Pons (tissue), 1 donor: ENCODE measurements at regions not wholly inside any gene's neighbourhood (a gene's known extent, or its start where the extent isn't known, plus 50 kb on each side); places are given as distances from the start of the nearest gene placed in this dataset.
"Not testable (repeated sequence)": the region's sequence is repeated elsewhere in the genome, so short reads cannot be mapped to it uniquely, and the experiment has no call there.

Experiments
- DNase-seq: peaks from one replicate; pipeline ENCODE4 v3.0.0-alpha.2; 2016; ENCODE audit warnings: low spot score

DNA sequence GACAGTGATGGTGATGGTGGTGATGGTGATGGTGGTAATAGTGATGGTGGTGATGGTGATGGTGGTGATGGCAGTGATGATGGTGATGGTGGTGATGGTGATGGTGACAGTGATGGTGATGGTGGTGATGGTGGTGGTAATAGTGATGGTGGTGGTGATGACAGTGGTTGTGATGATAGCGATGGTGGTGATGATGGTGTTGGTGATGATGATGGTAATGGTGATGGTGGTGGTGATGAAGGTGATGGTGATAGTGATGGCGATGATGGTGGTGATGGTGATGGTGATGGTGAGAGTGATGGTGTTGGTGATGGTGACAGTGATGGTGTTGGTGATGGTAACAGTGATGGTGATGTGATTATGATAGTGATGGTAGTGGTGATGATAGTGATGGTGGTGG lies 94.3 kb downstream of the ASB1 start:
- no peak for DNase-seq

DNA sequence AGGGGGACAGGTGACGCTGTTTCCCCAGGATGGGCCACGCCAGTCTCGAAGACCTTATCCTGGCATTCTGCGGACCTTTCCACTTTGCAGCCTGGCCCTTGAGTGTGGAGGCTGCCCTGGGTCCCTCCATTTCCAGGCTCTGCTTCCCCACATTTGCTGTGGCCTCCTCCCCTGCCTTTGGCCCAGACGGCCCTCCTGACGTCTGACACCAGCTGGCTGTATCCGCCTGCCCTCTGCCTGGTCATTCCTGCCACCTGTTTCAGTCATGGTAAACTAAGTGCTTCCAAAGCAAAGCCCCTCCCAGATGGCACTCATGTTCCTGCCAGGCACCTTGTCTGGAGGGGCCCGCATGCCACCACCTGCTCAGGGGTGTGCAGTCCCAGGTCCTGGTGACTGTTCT lies 95.1 kb downstream of the ASB1 start:
- DNase-seq = no peak

DNA sequence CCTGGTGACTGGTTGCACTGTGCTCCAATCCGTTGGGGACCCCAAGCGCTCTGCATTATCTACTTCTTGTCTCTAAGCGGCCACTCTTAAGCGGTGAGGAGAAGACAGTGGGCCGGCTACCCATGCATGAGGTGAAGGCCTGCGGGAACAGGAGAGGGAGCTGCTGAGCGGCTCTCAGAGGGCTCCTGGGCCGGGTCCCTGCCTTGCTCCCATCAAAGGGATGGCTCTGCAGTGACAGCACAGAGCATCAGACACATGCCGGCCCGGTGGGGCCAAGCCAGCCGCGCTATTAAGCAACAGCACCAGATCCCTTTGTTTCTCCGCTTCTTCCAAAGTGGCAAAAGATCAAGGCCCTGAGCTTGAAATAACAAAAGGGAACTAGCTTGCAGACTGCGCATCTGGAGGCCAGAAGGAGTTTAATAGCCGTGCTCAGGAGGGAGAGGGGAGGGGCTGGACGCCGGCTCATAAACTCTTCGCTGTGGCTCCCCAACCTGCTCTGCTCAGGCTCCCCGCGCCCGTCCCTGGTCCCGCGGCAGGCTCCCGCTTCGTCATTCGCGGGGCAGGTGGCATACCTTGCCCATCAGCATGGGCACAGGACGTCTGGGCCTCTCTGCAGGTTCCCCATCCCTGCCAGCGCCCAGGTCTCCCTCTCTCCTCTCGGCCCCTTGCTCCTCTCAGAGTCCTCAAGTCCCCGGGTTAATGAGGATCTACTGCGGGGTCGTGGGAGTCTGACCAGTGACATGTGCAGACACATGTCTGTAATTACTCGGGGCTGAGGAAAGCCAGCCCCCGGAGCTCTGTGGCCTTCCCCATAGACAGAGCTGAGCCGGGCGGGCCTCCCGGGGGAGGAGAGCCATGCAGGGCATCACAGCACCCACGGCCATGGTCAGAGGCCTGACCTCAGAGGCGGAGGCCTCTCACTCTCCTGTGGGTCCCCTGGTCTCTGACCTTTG lies 96.7 kb downstream of the ASB1 start:
- no peak for DNase-seq

DNA sequence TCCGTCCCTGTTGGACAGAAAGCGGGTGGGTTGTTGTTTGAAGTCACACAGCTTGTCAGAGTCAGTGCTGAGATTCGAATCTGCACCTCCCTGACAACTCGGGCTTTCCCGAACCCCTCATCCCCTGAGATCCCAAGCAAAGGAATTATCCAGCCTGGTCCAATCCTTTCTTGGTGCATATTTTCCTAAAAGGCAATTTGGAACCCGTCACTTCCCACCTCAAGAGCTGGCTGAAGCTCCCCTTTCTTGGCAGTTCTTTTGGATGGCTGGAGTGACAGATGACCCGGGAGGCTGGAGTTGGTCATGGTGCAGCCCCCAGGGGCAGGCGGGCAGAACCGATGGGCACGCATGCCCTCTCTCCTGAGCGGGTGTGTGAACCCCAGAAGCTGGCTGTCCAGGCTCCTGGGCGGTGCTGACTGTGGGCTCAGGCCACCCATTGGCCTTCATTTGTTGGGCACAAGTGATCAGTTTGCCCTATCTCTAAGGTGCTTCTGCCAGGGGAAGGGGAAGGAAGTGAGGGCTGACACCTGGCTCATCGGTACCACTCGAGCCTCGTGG lies 97.8 kb downstream of the ASB1 start:
- no peak for DNase-seq

DNA sequence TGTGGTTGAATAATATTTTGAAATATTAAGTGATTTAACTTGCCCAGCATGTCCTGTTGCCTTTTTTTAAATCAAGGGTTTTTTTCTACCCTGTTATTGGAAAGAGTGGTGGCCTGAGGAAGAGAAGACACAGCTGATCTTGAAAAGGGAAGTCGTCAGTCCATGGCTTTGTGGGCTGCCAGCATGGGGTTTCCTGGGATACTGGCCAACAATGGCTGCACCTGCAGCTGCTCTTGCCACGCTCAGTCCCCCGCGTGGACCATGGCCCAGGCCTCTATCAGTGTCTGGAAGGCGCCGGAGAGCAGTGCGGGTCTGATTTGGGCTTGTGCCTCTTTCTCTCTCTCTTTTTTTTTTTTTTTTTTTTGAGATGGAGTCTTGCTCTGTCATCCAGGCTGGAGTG lies 99.3 kb downstream of the ASB1 start:
- DNase-seq = no peak

DNA sequence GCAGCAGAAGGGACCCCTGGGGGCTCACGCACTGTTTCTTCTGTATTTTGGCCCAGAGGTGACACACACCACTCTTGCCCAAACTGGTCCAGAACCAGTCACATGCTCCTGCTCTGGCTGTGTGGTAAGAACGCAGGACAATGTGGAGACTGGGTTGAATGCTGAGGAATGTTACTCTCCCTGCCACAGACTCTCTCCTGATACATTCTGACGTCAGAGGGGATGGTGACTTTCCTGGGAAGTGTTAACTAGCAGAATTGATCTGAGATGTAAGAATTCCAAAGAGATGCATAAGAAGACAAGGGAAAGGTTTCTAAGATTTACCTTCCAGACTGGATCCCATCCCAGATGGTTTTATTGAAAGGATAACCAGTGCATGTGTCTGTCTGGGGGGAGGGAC lies 100.8 kb downstream of the ASB1 start:
- no peak for DNase-seq

DNA sequence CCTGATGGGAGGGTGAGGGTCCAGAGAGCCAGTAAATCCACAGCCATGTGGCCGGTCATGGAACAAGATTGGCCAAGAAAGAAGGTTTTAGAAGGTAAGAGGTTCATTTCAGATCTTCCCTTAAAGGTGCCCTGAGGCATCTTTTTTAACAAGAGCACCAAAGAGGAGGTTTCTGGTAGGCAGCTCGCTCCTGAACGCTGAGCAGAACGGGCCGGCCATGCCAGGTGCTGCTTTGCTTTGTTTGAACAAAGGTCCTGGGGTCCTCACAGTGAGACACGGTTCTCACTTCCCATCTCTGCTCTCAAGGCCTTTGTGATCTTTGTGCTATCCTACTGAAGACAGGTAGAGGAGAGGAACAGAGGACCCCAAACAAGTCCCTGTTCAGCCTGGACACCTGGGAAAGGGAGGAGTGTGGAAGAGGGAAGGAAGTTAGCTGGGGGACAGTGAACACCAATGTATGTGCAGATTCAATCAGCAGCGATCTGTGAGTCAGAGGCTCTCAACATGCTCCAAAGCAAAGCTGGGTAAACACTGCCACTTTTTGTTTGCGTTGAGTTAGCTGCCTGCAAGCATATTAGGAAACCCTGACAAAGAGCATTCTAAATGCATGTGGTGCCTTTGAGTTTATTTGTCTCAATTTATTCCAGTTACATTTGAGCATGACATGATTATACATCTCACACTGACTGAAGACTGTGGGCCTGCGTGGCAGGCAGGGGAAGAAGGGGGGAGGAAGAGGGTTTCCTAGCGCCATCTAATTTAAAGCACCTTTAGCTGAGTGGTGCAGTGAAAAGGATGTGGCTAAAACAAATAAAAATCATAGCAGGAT lies 102.4 kb downstream of the ASB1 start:
- peak; percentile 3 for DNase-seq

DNA sequence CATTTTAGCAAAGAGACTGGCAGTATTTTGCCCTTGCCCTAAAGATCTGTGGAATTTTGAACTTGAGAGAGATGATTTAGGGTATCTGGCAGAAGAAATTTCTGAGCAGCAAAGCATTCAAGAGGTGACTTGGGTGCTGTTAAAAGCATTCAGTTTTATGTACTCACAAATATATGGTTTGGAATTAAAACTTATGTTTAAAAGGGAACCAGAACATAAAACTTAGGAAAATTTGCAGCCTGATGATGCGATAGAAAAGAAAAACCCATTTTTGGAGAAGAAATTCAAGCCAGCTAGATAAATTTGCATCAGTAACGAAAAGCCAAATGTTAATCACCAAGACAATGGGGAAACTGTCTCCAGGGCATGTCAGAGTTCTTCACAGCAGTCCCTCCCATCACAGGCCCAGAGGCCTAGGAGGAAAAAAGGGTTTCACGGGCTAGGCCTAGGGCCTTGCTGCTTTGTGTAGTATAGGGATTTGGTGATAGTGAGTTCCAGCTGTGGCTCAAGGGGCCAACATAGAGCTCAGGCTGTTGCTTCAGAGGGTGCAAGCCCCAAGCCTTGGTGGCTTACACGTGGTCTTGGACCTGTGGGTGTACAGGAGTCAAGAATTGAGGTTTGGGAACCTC lies 104.4 kb downstream of the ASB1 start:
- DNase-seq = not testable (repeated sequence)

DNA sequence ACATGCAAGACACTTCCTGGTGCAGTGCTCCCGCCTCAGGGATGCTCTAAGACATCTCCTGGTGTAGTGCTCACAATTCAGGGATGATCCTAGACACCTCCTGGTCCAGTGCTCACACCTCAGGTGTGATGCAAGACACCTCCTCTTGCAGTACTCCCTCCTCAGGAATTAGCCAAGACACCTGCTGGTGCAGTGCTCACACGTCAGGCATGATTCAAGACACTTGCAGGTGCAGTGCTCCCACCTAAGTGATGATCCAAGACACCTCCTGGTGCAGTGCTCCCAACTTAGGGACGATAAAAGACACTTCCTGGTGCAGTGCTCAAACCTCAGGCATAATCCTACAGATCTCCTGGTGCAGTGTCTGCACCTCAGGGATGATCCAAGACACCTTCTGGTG lies 117.0 kb downstream of the ASB1 start:
- DNase-seq = not testable (repeated sequence)

DNA sequence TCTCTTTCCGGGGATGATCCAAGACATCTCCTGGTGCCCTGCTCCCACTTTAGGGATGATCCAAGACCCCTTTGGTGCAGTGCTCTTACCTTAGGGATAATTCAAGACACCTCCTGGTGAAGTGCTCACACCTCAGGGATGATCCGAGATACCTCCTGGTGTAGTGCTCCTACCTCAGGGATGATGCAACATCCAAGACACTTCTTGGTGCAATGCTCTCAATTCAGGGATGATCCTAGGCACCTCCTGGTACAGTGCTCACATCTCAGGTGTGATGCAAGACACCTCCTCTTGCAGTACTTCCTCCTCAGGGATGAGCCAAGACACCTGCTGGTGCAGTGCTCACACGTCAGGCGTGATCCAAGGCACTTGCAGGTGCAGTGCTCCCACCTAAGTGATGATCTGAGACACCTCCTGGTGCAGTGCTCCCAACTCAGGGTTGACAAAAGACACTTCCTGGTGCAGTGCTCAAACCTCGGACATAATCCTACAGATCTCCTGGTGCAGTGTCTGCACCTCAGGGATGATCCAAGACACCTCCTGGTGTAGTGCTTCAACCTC lies 122.3 kb downstream of the ASB1 start:
- no peak for DNase-seq

DNA sequence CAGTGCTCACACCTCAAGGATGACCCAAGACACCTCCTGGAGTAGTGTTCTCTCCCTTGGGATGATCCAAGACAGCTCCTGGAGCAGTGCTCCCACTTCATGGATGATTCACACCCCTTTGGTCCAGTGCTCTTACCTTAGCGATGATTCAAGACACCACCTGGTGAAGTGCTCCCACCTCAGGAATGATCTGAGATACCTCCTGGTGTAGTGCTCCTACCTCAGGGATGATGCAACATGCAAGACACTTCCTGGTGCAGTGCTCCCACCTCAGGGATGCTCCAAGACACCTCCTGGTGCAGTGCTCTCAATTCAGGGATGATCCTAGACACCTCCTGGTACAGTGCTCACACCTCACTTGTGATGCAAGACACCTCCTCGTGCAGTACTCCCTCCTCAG lies 123.1 kb downstream of the ASB1 start:
- DNase-seq = no peak

DNA sequence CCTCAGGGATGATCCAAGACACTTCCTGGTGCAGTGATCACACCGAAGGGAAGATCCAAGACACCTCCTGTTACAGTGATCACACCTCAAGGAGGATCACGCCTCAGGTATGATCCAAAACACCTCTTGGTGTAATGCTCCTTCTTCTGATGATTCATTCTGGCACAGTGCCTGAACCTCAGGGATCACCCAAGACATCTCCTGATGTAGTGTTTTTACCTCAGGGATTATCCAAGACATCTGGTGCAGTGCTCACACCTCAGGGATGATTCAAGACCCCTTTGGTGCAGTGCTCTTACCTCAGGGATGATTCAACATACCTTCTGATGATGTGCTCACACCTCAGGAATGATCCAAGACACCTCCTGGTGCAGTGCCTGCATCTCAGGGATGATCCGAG lies 124.4 kb downstream of the ASB1 start:
- DNase-seq = no peak

DNA sequence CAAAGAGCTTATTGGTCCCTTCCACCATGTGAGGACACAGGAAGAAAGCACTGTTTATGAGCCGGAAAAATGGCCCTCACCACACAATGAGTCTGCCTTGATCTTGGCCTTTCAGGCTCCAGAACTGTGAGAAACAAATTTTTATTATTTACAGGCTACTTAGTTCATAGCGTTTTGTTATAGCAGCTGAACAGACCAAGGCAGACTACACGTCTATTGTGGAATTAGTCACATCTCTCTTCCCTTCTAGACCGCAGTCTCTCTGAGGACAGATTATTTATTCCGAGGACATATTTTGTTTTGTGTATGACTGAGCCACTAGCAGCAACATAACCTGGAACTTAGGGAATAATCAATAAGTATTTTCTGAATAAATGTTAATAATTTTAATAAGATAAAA lies 125.5 kb downstream of the ASB1 start:
- DNase-seq = no peak

DNA sequence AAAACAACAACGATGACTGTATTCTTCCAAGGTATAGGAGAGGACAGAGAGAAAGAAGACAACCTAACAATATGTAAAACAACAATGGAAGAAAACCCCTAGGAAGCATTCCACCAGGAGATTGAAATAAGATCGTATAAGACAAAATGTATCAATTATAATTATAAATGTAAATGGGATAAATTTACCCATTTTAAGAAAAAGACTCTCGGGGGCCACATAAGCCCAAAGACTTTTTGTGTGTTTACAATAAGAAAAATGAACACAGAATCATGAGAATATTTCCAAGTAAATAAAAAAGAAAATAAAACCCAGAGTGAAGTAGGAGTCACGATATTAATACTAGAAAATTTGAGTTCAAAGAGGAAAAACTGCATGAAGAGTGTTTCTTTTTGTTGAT lies 126.4 kb downstream of the ASB1 start:
- no peak for DNase-seq

DNA sequence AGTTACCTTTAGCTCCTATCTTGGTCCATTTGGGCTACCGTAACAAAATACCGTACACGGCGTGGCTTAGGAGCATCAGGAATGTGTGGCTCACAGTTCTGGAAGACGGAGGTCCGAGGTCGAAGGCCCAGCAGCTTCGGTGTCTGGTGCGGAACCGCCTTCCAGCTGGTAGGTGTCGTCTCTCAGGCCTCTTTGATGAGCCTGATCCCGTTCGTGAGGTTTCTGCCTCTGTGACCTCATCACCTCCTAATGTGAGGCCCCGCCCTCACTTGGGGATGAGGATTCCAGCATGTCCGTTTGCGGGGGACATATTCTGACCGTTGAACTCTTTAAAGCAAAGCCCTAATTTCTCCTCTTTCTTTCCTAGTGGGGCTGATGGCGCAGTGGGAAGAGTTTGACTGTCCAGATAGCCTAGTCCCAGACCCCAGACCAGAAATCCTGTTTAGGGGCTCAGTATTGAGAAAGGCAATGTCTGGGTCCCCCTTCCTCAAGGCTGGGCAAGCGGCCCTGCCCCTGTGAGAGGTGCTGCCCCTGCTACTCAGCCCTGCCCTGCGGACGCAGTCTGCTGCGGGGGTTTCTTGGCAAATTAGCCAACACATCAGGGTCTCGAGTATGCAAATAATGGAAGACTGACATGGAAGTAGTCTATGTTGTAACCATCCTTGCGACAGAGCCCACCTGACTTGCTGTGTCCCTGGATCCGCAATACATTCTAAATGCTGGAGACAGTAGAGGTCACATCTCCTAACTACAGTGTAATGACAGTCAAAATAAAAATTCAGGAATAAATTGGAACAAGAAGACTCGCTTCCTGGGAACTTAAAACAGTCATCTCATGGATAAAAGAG lies 128.0 kb downstream of the ASB1 start:
- DNase-seq = no peak

DNA sequence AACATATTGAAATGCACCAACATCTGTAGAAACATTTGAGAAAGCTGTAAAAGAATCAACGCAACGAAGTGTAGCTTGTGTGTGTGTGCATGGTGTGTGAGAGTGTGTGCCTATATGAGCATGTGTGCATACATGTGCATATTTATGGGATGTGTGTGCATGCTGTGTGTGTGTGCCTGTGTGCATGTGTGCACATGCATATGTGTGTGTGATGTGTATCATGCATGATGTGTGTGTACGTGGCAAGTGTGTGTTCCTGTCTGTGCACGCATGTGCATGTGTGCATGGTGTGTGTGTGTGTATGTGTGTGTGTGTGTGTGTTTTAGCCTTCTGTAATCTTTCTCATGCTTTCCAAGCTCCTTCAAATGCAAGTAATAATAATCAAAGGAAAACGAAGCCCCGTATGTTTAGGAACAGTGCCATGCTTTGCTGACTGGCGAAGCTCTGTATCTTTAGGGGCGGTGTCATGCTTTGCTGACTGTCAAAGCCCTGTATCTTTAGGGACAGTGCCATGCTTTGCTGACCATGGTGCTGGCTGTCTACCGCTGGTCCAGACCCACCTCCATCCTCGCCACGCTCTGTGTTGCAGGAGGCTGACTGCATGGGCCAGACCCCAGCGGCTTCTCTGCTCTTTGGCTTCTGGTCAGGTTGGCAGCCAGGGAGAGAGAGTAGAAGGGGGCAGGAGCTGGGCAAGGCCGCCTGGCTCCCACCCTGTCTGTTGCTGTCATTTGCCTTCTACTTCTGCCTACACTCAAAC lies 129.2 kb downstream of the ASB1 start:
- DNase-seq = no peak

DNA sequence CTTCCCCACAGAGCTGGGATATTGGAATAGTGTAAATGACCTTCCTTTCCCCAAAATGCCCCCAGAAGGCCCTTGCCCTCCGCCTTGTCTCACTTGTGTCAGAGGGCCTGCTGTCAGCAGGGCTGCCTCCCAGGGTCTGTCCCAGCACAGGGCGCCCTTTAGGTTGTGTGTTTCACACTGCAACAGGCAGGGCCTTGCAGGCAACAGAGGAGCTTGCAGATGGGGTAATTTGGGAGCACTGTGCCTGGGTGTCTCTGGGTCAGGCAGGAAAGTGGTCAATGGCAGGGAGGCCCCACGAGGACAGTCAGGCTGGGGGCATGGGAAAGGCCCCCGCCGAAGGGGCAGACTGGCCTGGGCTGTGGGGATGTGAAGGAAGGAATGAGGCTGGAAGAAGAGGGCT lies 130.7 kb downstream of the ASB1 start:
- no peak for DNase-seq

DNA sequence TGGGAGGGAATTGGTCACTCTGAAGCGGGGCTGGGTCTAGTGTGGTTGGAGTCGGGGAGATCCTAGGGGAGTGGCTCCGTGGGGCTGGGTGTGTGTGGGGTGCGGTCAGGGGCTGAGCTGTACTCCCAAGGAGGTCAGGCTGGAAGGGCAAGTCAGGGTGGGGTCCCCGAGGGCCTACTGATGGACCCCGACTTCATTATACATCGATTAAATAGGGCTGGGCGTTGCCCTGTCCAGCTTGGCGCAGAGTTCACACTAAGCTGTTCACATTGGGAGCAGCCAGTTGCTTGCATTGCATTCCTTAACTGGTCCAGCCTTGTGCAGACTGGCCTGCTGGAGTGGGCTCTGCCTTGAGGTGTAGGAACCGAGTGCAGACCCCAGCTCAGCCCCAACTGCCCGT lies 131.2 kb downstream of the ASB1 start:
- DNase-seq = no peak

DNA sequence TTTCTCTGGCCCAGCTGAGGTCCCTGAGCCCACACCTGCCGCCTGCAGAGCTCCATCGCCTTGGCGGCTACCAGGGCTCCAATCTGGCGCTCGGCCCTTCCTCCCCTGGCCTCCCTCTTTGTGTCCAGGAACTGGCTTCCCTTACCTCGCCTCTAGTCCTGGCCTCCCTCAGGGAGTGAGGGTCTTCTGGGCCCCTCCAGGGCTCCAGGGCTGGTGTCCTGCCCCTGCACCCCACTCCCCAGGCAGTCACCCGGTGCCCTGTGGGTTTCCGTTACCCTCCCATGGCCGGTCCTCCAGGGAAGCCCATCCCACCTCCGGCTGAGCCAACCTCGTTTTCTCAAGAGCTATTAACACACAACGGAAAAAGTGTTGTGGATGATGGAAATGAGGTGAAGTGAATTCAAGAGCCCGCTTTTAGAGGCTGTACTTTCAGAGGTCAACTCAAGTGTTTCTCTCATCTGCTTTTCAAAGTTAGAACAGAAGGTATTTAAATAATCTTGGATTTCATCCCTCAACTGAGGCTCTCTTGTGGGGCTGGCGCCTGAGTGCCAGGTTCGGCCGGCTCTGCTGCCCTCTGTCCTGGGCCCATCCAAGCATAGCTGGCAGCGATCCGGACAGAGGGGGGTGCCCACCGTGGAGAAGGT lies 131.9 kb downstream of the ASB1 start:
- DNase-seq = no peak

DNA sequence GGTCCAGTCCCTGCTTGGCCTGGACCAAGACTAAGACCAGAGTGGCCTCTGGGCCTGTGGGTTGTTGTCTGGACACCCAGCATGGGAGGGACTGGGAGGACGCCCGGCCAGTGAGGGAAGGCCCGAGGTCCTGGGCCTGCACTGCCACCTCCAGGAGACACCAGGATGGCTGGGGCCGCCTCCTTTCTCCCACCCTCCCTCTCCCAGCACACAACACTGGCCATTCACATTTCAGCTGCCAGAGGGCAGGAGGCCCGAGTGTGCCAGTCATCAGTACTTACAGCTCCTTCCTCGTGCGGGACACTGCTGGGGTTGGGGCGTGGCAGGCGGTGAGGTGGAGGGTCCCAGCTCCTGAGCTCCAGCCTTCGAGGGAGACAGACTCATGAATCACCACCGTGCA lies 133.5 kb downstream of the ASB1 start:
- no peak for DNase-seq
